ENCODE measurements at regions not wholly inside any gene's neighbourhood (a gene's known extent, or its start where the extent isn't known, plus 50 kb on each side); places are given as distances from the start of the nearest gene placed in this dataset.

GRCh38 chr13:90477216-90477615 is 870.3 kb upstream of the MIR17HG start (continued):
- TF ChIP-seq, protein P1, sequence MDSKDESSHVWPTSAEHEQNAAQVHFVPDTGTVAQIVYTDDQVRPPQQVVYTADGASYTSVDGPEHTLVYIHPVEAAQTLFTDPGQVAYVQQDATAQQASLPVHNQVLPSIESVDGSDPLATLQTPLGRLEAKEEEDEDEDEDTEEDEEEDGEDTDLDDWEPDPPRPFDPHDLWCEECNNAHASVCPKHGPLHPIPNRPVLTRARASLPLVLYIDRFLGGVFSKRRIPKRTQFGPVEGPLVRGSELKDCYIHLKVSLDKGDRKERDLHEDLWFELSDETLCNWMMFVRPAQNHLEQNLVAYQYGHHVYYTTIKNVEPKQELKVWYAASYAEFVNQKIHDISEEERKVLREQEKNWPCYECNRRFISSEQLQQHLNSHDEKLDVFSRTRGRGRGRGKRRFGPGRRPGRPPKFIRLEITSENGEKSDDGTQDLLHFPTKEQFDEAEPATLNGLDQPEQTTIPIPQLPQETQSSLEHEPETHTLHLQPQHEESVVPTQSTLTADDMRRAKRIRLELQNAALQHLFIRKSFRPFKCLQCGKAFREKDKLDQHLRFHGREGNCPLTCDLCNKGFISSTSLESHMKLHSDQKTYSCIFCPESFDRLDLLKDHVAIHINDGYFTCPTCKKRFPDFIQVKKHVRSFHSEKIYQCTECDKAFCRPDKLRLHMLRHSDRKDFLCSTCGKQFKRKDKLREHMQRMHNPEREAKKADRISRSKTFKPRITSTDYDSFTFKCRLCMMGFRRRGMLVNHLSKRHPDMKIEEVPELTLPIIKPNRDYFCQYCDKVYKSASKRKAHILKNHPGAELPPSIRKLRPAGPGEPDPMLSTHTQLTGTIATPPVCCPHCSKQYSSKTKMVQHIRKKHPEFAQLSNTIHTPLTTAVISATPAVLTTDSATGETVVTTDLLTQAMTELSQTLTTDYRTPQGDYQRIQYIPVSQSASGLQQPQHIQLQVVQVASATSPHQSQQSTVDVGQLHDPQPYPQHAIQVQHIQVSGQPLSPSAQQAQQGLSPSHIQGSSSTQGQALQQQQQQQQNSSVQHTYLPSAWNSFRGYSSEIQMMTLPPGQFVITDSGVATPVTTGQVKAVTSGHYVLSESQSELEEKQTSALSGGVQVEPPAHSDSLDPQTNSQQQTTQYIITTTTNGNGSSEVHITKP (IDR thresholded peaks at IDR 0.05; ENCODE audit: partially characterized antibody) = no peak
- TF ChIP-seq ZNF324 (CRISPR knock-in tag; IDR thresholded peaks at IDR 0.05) (no peak), FOXP1 (CRISPR knock-in tag; IDR thresholded peaks at IDR 0.05) (no peak), PHF8 (IDR thresholded peaks at IDR 0.05; ENCODE audit: borderline replicate concordance, low read length) (peak; percentile 16; the same call in 1 of the 2 replicates), AFF4 (CRISPR knock-in tag; IDR thresholded peaks at IDR 0.05) (no peak), NFATC3 (IDR thresholded peaks at IDR 0.05) (no peak), RAD21 (CRISPR knock-in tag; conservative IDR thresholded peaks at IDR 0.05 in 1 of 2, IDR thresholded peaks at IDR 0.05 in 1 of 2) (no peak), FOXK2 (conservative IDR thresholded peaks at IDR 0.05 in 1 of 2, IDR thresholded peaks at IDR 0.05 in 1 of 2; ENCODE audit: low read depth in 2 of 2) (no peak), MLLT1 (IDR thresholded peaks at IDR 0.05) (no peak), FOXJ2 (tag; IDR thresholded peaks at IDR 0.05) (0 out of 2 replicates have a peak, but pooled peaks have one; percentile 18)

Measured in K562 (cell line).